NCI-H2029 (cell line): ENCODE measurements at regions not wholly inside any gene's neighbourhood (a gene's known extent, or its start where the extent isn't known, plus 50 kb on each side); places are given as distances from the start of the nearest gene placed in this dataset.
"Not testable (repeated sequence)": the region's sequence is repeated elsewhere in the genome, so short reads cannot be mapped to it uniquely, and the experiment has no call there.

ENCODE experiments used
- DNase-seq: peaks from one replicate; lab custom pipeline; 2025; lab: John Stamatoyannopoulos, UW

DNA sequence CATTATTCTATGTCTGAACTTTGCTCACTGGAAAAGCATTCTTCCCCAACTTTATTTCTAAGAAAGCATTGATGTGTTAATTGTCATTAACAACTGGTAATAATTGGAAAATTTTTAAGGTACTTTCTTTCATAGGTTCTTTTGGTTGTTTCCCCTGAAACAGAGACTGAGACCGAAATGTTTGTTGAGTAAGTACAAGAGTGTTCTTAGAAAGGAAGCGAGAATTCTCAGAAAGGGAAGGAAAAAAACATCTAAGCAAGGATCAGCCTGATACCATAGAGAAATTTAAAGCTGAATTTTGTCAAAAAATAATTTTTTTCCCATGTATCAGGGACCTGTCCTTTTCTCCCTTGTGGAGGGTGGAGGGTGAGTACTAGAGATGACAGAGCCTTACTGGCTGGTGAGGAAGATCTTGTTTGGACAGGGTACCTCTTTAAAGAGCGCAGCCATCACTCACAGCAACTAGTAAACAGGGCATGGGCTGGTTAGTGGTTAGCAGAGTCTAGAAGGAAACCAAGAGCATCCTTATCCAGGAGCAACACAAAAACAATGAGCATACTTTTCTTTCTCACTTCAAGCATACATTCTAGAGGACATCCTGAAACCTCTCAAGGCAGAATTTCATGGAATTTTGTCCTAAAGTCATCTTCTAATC is 898.5 kb downstream of the DNAH5 start:
- DNase-seq: no peak

DNA sequence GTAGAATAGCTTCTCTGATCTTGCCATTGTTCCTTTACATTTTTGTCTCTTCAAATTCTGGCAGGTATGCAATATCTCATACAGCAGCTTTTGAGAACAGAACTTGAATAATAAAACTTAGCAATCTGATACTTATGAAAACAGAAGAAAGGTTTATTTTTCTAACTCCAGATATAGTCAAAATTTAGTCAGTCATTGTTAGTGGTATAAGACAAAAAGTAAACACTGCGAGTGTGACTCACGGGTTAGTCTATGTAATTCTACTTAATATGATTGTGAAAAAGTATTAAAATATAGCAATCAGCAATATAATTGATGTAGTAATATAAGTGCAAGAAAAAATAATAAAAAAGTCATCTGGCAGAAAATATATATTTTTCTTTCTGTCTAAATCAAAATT is 910.4 kb downstream of the DNAH5 start:
- DNase-seq: no peak

DNA sequence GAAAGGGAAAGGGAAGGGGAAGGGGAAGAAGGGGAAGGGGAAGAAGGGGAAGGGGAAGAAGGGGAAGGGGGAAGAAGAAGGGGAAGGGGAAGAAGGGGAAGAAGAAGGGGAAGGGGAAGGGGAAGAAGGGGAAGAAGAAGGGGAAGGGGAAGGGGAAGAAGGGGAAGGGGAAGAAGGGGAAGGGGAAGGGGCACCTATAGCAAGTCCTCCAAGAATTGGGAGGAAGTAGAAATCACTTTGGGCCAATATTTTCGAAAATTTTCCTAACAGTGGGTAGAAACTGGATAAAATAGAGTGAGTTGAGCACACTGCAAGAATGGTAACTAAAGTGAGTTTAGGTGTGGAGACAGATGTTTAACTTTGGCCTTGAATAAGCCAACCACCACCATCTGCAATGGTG is 915.3 kb downstream of the DNAH5 start:
- no peak for DNase-seq

DNA sequence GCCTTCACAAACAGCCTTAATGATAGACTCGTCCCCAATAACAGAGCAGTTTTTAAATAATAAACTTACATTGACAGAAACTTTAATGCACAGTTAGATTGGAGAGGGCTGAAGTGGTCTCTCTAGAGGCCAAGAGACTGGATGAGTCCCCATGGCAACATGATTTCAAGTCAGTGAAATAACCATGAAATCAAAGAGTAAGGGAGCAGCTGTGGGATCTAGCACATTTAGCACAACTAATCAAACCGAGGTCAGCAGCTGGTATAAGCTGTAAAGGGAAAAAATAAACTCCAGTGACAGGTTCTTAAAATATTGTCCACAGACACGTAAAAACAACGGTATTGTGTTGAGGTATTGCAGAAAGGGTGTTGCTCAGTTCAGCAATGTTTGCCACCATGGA is 916.6 kb downstream of the DNAH5 start:
- DNase-seq: no peak

DNA sequence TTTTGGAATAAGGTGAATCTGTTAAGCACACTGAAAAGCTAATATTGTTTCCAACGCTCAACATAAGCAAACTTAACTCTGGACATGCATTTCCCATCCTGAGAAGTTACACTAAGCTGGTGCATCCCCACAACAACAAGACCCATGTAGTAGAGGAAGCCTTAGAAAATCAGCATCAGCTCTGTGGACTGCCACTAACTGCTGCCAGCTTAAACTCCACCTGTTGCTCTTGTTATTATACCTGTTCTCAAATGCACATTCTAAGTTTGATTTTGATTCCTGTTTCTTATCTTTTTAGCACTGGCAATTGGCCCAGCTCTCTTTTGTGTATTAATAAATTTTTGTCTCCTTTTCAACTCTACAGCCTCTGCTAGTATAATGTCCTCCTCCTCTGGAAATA is 924.8 kb downstream of the DNAH5 start:
- DNase-seq: no peak

- DNase-seq: no peak
Observed at GRCh38 chr5:13003457-13003856, 941.0 kb downstream of the DNAH5 start.

DNA sequence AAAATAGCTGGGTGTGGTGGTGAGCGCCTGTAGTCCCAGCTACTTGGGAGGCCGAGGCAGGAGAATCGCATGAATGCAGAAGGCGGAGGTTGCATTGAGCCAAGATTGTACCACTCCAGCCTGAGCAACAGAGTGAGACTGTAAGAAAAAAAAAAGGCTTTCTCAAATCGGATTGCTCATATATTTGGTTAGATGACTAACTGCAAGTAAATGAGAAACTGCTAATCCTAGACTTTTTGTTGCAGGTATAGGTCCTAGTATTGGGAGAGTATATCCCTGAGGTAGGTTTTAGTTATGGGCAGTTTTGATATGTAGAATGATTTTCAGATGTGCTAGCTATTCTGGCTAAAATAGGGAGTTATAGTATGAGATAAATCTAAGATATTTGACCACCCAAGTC is 944.8 kb downstream of the DNAH5 start:
- DNase-seq: no peak

- DNase-seq: no peak
Observed at GRCh38 chr5:12985142-12985541, 959.3 kb downstream of the DNAH5 start.

DNA sequence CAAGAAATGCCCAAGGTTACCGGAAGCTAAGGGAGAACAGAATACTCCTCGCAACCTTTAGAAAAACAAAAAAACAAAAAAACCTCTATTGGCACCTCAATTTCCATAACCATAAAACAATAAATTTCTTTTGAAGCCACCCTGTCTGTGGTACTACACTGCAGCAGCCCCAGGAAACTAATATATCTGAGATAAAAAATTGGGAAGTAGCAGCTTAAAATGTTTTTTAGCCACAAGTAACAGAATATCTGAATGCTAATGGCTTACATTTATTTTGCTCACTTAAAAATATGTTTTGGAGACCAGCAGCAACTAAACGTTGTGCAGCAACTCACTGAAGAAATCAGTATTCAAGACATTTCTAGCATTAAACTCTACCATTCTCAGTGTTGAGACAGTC is 969.6 kb downstream of the DNAH5 start:
- DNase-seq: no peak

DNA sequence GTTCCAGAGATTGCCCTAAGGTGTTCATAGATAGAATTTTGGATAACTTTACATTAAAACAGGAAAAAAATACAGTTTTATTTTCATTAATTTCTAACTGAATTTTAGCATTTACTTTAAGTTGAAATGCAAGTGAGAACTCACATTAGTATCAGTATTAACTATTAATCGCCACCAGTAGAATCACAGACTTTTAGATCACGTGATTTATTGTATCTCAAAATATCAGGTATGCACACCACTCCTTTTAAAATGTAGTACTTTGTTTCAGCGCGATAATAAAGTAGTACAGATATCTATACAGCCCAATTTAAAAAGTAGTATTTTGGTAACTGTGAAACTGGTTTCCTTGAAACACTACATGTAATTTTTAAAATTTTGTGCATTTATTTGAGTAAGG is 978.7 kb downstream of the DNAH5 start:
- no peak for DNase-seq

DNA sequence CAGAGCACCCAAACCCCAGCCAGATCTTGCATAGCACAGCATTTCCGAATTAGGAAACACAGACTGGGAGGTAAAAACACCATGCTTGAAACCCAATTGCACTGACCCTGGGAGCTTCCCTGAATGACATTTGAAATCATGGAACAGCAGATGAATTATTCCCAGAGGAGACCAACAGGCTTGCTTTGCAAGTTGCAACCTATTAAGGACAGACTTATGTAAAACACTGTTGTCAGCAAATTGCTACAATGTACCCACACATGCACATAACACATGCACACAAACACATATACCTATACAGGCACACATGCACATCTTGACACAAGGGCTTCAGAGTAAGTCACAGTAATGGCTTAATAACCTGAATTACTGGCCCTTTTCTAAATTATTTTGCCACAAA is 984.8 kb downstream of the DNAH5 start:
- no peak for DNase-seq

GRCh38 chr5:12952409-12952808 is 992.1 kb downstream of the DNAH5 start:
- DNase-seq: no peak

- no peak for DNase-seq
Observed at GRCh38 chr5:12951846-12952245, 992.6 kb downstream of the DNAH5 start.

GRCh38 chr5:12947379-12947778 is 997.1 kb downstream of the DNAH5 start:
- DNase-seq: no peak

- not testable (repeated sequence) for DNase-seq
Observed at GRCh38 chr5:12945477-12945876, 999.0 kb downstream of the DNAH5 start.

DNA sequence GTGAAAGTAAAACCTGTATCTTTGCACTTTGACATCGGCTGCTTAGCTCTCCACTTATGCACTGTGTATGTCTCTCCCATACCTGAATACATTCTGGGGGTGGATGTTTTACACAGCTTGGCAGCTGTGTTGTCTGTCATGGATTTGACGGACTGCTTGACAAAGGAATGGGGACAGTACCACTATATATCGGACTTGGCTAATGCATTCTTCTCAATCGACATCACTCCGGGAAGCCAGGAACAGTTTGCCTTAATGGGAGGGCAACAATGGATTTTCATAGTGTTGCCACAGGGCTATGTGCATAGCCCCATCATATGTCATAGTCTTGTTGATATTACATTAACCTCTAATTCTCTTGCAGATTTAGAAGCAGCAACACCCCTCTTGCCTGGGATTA is 1008.3 kb downstream of the DNAH5 start:
- no peak for DNase-seq

DNA sequence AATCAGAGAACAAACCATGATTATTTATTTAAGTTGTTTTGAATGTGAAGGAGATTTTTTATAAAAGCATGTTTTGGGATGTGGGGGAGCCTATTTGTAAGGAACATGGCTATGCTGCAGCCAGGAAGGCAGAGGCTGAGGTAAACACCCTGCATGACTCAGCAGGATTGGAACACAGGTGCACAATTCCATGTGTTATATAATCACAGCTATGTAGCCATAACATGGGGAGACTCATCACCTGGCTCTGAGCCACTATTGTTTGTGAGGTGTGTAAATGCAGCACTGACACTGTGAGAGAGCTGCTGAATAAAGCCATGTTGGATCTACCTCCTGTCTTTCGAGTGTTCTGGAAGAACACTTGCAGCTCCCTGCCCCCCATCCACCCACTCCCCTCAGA is 1009.8 kb downstream of the DNAH5 start:
- no peak for DNase-seq

DNA sequence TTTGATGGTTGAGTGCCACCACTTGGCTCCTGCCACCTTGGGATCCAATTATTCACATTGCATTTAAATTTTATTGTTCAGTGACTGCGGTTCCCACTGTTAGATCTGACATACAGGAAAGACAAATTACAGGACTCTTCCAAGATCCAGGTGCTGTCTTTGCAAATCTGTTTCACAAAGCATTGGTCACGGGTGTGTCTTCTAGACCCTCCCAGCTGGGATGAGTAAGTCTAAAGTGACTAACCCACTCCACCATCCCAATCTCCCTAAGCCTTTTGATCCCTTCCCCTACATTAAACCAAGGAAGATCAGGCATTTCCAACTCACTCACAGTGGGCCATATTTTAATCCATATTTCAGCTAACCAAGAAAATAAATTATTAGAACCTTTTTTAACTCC is 1016.3 kb upstream of the CTNND2 start:
- DNase-seq: no peak

- no peak for DNase-seq
Observed at GRCh38 chr5:12911156-12911555, 1006.9 kb upstream of the CTNND2 start.

GRCh38 chr5:12910641-12911040 is 1006.4 kb upstream of the CTNND2 start:
- DNase-seq: no peak

GRCh38 chr5:12902611-12903010 is 998.4 kb upstream of the CTNND2 start:
- DNase-seq: no peak

DNA sequence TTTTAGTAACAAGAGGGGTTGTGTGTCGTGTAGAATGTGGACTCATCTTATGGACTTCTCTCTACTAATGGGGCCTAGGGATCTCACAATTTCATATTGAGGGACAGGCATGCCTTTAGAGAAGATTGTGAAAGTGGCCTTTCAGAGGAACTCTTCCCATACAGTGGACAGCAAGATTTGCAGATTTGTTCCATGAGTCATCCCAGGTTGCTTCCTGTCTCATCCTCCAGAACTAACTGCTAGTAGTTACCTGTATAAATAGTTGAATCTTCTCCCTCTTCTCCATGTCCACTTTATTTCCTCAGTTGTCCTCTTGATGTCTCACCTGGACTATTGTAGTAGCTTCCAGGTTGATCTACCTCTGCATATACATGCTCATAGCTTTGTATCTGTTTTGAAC is 997.5 kb upstream of the CTNND2 start:
- DNase-seq: no peak

DNA sequence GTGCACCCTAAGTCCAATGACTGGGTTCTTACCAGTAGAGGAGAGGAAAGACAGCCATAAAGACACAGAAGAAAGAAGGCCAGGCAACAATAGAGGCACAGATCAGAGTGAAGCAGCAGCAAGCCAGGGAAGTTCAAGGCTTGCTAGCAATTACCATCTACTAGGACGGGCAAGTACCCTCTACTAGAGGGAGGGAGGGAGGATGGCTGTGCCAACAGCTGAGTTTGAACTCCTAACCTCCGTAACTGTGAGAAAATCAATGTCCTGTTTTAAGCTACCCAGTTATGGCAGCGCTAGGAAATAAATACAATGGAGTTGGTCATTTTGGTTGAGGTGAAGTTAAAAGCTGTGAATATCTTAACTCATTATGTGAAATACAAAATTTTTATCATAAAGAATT is 991.8 kb upstream of the CTNND2 start:
- DNase-seq: no peak

GRCh38 chr5:12885018-12885417 is 980.8 kb upstream of the CTNND2 start:
- DNase-seq: no peak

GRCh38 chr5:12883395-12883794 is 979.1 kb upstream of the CTNND2 start:
- DNase-seq: no peak
